GM21447 (cell line): ENCODE measurements at regions not wholly inside any gene's neighbourhood (a gene's known extent, or its start where the extent isn't known, plus 50 kb on each side); places are given as distances from the start of the nearest gene placed in this dataset.
"Not testable (repeated sequence)": the region's sequence is repeated elsewhere in the genome, so short reads cannot be mapped to it uniquely, and the experiment has no call there.

Experiments used
- ATAC-seq: cut with Tn5 transposase; IDR thresholded peaks from one replicate; pipeline ENCODE4 v1.9.1; 2021; ENCODE audit not compliant: unreplicated experiment

GRCh38 chr6:50959081-50959641 lies 140.5 kb downstream of the TFAP2B start:
- ATAC-seq, result no peak

- no peak for ATAC-seq
Observed at GRCh38 chr6:50961611-50962010, 142.9 kb downstream of the TFAP2B start.

- no peak for ATAC-seq
Observed at GRCh38 chr6:50962213-50962759, 143.6 kb downstream of the TFAP2B start.

- ATAC-seq, result no peak
Observed at GRCh38 chr6:50963952-50964351, 145.3 kb downstream of the TFAP2B start.

- ATAC-seq, result no peak
Observed at GRCh38 chr6:50965495-50965894, 146.8 kb downstream of the TFAP2B start.

GRCh38 chr6:50966532-50966931 lies 147.9 kb downstream of the TFAP2B start:
- ATAC-seq, result peak; percentile 98

- no peak for ATAC-seq
Observed at GRCh38 chr6:50966986-50967385, 148.3 kb downstream of the TFAP2B start.

- ATAC-seq, result not testable (repeated sequence)
Observed at GRCh38 chr6:50968246-50968645, 149.6 kb downstream of the TFAP2B start.

- no peak for ATAC-seq
Observed at GRCh38 chr6:50970908-50971307, 152.2 kb downstream of the TFAP2B start.

GRCh38 chr6:50973464-50973863 lies 154.8 kb downstream of the TFAP2B start:
- ATAC-seq, result no peak

- ATAC-seq, result no peak
Observed at GRCh38 chr6:50974319-50974718, 155.6 kb downstream of the TFAP2B start.

GRCh38 chr6:50975216-50975615 lies 156.5 kb downstream of the TFAP2B start:
- no peak for ATAC-seq

GRCh38 chr6:50976907-50977306 lies 158.2 kb downstream of the TFAP2B start:
- no peak for ATAC-seq

- no peak for ATAC-seq
Observed at GRCh38 chr6:50977796-50978195, 159.1 kb downstream of the TFAP2B start.

GRCh38 chr6:50978380-50979170 lies 159.9 kb downstream of the TFAP2B start:
- ATAC-seq, result no peak

- no peak for ATAC-seq
Observed at GRCh38 chr6:50979171-50979525, 160.5 kb downstream of the TFAP2B start.

GRCh38 chr6:50984135-50984534 lies 165.5 kb downstream of the TFAP2B start:
- no peak for ATAC-seq

GRCh38 chr6:50986319-50986718 lies 167.6 kb downstream of the TFAP2B start:
- no peak for ATAC-seq

GRCh38 chr6:50989123-50989522 lies 170.5 kb downstream of the TFAP2B start:
- no peak for ATAC-seq

- ATAC-seq, result no peak
Observed at GRCh38 chr6:50990750-50991446, 172.2 kb downstream of the TFAP2B start.

GRCh38 chr6:50992232-50992631 lies 173.6 kb downstream of the TFAP2B start:
- no peak for ATAC-seq
